VCaP (cell line): ENCODE measurements at regions not wholly inside any gene's neighbourhood (a gene's known extent, or its start where the extent isn't known, plus 50 kb on each side); places are given as distances from the start of the nearest gene placed in this dataset.

Experiments
- H3K27ac ChIP-seq: fragments of 450-650 bp; 2 replicates; pipeline ENCODE4 v1.5.1; 2017
- CTCF ChIP-seq: fragments of 450-650 bp; conservative IDR thresholded peaks from 2 replicates; pipeline ENCODE4 v1.5.1; 2017; ENCODE audit warnings: mild to moderate bottlenecking, moderate library complexity

GRCh38 chr5:4148009-4148408 lies 552.4 kb downstream of the IRX1 start:
- no peak for TF ChIP-seq CTCF
- no peak overlapping the region for H3K27ac ChIP-seq

GRCh38 chr5:4150067-4150466 lies 554.4 kb downstream of the IRX1 start:
- H3K27ac ChIP-seq, result no peak overlapping the region
- TF ChIP-seq CTCF, result no peak

- no peak overlapping the region for H3K27ac ChIP-seq
- TF ChIP-seq CTCF, result no peak
Observed at GRCh38 chr5:4156153-4156552, 560.5 kb downstream of the IRX1 start.

GRCh38 chr5:4156889-4157288 lies 561.3 kb downstream of the IRX1 start:
- TF ChIP-seq CTCF, result no peak
- no peak overlapping the region for H3K27ac ChIP-seq

- no peak for TF ChIP-seq CTCF
- no peak overlapping the region for H3K27ac ChIP-seq
Observed at GRCh38 chr5:4158750-4159447, 563.3 kb downstream of the IRX1 start.

- TF ChIP-seq CTCF, result no peak
Observed at GRCh38 chr5:4159681-4160080, 564.0 kb downstream of the IRX1 start.

GRCh38 chr5:4164167-4164566 lies 568.5 kb downstream of the IRX1 start:
- no peak for TF ChIP-seq CTCF
- no peak overlapping the region for H3K27ac ChIP-seq

More at GRCh38 chr5:4159681-4160080, 564.0 kb downstream of the IRX1 start:
- no peak overlapping the region for H3K27ac ChIP-seq
